ENCODE measurements at regions not wholly inside any gene's neighbourhood (a gene's known extent, or its start where the extent isn't known, plus 50 kb on each side); places are given as distances from the start of the nearest gene placed in this dataset.

GRCh38 chr18:39942702-39943101 lies 2012.3 kb upstream of the PIK3C3 start:
- WGBS (ENCODE audit: insufficient coverage, insufficient replicate concordance, low lambda C conversion rate, missing lambda C conversion rate), result 19% methylated on average over 2 of the region's 2 CpGs
- H3K4me1 ChIP-seq (ENCODE audit: control insufficient read depth, insufficient read depth, low read length), result no peaks in the 10 kb centered on the region
- H3K9me3 ChIP-seq (replicated peaks; ENCODE audit: control insufficient read depth, insufficient read depth, low read length), result no peaks in the 10 kb centered on the region
- POLR2A ChIA-PET, result no interaction called here
- no peak overlapping the region for H3K27ac ChIP-seq (ENCODE audit: control insufficient read depth, insufficient read depth)
- H3K4me3 ChIP-seq, result no peak overlapping the region
- TF ChIP-seq CUX1 (IDR thresholded peaks at IDR 0.05; ENCODE audit: insufficient replicate concordance, low read depth, low read length) (peak; percentile 31), TARDBP (IDR thresholded peaks at IDR 0.05; ENCODE audit: borderline replicate concordance) (no peak)
- no peak overlapping the region for H3K9ac ChIP-seq (ENCODE audit: control insufficient read depth, insufficient read depth, low read length)
- no peaks in the 10 kb centered on the region for H3K27me3 ChIP-seq (replicated peaks in 1 of 2; ENCODE audit: control insufficient read depth in 2 of 2, insufficient read depth in 2 of 2, low read length in 1 of 2)
- no peaks in the 10 kb centered on the region for H3K79me2 ChIP-seq (ENCODE audit: control insufficient read depth, insufficient read depth, low read length)
- SMC1A ChIA-PET (ENCODE audit: uncharacterized antibody, unreplicated experiment), result interaction anchor here (0.6 kb wide), 1 partner anchor 1810 kb away, joined by 3 read pairs; no protein-coding TSS in a partner anchor
- H3K36me3 ChIP-seq (ENCODE audit: control insufficient read depth in 2 of 2, insufficient read depth in 2 of 2, low read length in 1 of 2), result no peaks in the 10 kb centered on the region
- no peak overlapping the region for H2AFZ ChIP-seq (ENCODE audit: control insufficient read depth, low read depth, low read length)
- FAIRE-seq, result no peak
- in situ Hi-C loops (cut with MboI), result no loop called here
- intact Hi-C loops (cut with micrococcal nuclease; ENCODE audit: unreplicated experiment), result loop anchor here (10.0 kb wide), 1 partner anchor 62 kb away; no protein-coding TSS in a partner anchor
- no TSS peak for BruUV-seq (replicated peaks)
- H4K20me1 ChIP-seq (ENCODE audit: control insufficient read depth, insufficient read depth), result no peaks in the 10 kb centered on the region
- RAD21 ChIA-PET (ENCODE audit: unreplicated experiment), result interaction anchor here (0.9 to 1.2 kb wide), 2 partner anchors 144 to 208 kb away, joined by 3 read pairs; no protein-coding TSS in a partner anchor
- DNase-seq (ENCODE audit: low read depth, low spot score), result no peak
- H3K4me2 ChIP-seq (ENCODE audit: control insufficient read depth, insufficient read depth), result no peak overlapping the region
- CTCF ChIA-PET, result interaction anchor here (0.7 kb wide), 1 partner anchor 33 kb away, joined by 3 read pairs; no protein-coding TSS in a partner anchor
- ATAC-seq, result peak; percentile 65

Data from GM12878 (cell line).